ENCODE measurements at regions not wholly inside any gene's neighbourhood (a gene's known extent, or its start where the extent isn't known, plus 50 kb on each side); places are given as distances from the start of the nearest gene placed in this dataset.
"Not testable (repeated sequence)": the region's sequence is repeated elsewhere in the genome, so short reads cannot be mapped to it uniquely, and the experiment has no call there.

DNA sequence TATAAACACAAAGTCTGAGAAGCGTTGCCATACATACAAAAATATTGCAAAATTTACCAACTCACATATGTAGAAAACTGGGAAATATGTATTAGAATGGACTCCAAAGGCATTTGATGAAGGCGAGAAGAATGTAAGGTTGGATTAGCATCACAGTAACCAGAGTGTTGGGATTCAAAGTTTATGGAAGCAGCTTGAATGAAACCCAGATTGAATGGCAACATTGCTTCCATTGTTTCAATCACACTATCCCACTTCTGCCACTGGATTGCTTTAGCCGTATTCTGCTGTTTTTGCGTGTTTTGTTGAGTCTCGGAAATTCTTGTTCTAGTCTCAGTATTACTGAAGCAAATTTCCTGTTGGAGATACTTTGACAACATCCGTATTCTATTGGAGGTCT lies 609.0 kb upstream of the LRATD1 start:
- no peak for DNase-seq (ENCODE audit: low read depth, low spot score)

DNA sequence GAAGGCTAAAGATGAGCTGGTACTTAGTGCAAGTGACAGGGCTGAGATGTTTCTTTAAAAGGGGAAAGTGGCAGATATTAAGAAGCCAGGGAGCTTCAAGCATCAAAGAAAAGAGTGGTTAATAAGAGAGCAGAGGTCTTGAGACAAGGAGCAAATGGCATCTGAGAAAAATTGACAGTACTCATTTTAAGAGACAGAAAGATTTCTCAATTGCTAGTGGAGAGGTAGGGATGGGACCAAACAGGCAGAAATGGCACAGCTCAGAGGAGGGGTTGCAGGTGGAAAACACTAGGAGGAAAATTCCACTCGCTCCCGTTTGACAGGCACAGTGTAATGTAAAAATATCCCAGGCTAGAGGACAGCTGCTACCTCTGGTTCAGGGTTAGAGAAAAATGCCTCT lies 593.4 kb upstream of the LRATD1 start:
- no peak for DNase-seq (ENCODE audit: low read depth, low spot score)

DNA sequence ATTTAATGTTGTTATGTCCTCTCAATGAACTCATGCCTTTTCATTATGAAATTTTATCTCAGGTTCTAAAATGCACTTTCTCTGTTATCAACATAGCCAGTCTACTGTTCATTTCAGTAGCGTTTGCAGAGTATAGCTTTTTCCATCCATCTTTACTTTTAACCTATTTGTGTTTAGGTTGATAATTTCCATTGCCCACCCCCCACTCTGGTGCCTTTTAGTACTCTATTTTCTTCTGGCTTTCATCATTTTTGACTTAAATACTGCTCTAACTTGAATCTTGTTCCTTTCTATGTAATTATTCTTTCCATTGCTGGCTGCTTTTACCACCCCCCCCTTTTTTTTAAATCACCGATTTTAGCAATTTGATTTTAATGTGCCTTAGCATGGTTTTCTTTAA lies 585.0 kb upstream of the LRATD1 start:
- DNase-seq (ENCODE audit: low read depth, low spot score) = no peak

DNA sequence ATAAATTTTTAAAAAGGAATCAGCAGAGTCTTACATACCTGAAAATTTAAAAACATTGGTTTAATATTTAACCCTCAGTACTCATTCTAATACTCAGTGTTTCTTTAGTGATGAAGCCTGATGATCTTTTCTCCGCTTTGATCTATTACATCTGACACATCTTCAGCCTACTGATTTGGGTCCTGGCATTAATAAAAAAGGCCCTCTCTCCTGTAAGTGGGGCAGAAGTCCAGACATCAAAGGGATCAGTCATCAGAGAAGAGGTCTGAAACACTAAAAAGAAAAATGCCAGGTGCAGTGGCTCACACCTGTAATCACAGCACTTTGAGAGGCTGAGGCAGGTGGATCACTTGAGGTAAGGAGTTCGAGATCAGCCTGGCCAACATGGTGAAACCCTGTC lies 581.1 kb upstream of the LRATD1 start:
- no peak for DNase-seq (ENCODE audit: low read depth, low spot score)

DNA sequence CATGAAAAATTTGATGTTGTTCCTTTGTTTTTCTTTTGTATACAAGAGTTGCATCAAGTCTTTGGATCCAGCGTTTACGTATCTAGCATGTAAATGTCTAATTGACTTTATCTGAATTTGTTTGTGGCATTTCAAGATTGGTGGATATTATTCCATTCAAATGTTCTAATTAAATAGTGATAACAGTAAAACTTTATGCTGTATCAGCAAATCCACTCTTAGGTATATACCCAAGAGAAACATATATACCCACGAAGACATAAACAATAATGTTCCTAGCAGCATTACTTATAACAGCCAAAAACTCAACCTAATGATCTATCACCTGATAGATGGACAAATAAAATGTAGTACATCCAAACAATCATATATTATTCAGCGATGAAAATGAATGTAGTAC lies 579.4 kb upstream of the LRATD1 start:
- DNase-seq (ENCODE audit: low read depth, low spot score) = no peak

DNA sequence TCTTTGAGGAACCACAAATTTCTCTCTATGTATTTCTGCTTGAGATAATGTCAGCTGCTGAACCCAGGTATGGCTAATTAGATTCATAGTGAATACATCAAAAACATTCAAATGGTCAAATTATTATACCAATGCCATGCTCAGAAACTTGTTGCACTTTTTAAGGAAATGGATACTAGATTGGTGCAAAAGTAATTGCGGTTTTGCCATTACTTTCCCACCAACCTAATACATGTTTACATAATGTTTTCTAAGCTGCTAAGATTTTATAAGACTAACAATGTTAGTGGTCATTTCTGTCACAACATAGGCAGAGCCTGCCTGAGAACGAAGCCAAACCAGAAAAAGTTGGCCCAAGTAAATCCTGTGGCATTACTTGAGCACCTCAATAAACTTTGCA lies 568.2 kb upstream of the LRATD1 start:
- peak; percentile 1 for DNase-seq (ENCODE audit: low read depth, low spot score)

DNA sequence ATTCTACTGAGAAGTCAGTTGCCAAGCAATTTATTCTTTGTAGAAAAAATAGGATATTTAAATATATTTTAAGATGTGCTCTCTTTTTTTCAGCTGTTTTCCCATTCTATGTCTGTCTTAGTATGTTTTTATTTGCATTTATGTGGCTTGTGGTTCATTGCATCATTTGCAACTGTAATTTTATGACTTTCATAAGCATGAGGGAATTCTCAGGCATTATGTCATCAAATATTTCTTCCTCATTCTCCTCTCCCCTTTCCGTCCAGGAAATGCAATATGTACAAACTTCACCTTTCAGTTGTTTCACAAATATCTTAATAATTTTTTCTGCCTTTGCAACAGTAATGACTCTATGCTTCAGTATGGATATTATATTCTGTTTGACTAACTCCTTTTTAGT lies 560.2 kb upstream of the LRATD1 start:
- peak; percentile 12 for DNase-seq (ENCODE audit: low read depth, low spot score)

DNA sequence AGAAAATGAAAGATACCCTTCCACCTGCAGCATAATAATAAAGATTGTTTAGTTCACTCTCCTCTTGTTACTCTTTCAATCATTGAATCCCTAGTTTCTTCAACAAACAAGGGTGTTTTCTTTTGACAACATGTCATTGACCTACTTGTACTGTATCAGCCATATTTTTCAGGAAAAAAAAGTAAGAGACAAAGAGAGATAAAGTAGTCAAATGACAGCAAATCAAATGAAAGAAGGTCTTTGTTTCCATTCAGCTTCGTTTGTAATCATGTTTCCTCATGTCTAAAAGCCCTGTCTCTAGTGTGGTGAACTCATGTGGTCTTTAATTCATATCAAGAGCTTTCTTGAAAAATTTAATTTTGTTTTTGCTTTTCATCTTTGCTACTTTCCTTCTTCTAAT lies 557.8 kb upstream of the LRATD1 start:
- DNase-seq (ENCODE audit: low read depth, low spot score) = no peak

DNA sequence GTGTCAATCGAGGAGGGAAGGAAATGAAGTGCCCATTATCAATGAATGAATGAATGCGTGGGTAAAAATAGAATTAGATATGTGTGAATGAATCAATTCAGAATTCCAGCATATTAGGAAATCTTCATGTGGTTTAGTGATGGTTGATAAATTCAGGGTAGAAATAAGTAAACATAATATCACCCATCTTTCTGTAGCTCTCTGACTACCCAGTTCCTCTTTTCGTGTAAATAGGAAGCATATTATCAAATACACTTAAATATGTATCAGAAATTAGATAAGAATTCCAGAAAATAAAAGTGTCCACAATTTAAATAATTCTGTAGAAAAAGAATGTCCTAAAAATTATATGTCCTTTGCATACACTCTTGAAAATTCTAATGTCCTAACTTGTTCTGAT lies 552.9 kb upstream of the LRATD1 start:
- no peak for DNase-seq (ENCODE audit: low read depth, low spot score)

DNA sequence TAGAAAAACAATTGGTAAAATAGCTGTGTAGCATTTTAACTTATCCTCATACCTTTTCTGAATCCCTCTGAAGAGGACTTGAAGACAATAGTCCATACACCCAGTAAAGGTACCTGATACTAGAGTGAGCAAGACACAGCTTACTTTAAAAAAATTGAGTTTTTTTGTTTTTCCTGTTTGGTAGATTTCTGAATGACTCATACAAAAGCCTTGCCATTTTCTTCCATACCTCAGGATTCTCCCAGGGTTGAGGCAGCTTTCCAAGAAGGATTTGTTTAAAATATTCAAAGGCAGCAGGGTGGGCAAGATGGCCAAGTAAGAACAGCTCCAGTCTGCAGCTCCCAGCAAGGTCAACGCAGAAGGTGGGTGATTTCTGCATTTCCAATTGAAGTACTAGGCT lies 551.0 kb upstream of the LRATD1 start:
- peak; percentile 72 for DNase-seq (ENCODE audit: low read depth, low spot score)

DNA sequence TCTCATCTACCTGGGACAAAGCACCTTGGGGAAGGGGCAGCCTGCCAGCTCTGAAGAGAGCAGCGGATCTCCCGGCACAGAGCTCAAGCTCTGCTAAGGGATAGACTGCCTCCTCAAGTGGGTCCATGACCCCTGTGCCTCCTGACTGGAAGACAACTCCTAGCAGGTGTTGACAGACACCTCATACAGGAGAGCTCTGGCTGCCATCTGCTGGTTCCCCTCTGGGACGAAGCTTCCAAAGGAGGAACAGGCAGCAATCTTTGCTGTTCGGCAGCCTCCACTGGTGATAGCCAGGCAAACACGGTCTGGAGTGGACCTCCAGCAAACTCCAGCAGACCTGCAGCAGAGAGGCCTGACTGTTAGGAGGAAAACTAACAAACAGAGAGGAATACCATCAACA lies 549.9 kb upstream of the LRATD1 start:
- DNase-seq (ENCODE audit: low read depth, low spot score) = no peak

DNA sequence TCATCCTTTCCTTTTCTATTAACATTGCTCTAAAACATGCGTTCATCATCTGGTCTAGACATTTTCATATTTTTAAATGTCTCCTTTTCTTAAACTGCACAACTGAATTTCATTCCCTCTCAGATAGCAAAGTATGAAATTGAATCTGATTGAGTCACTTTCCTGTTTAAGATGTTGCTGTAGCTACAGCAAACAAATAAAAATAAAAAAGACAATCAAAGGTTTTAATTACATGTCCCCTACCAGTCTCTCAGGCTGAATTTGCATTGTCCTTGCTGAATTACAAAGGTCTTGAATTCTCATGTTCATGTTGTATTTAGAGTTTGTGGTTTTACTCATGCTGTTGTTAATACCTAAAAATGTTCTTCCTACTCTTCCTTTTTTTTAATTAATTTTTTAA lies 537.9 kb upstream of the LRATD1 start:
- DNase-seq (ENCODE audit: low read depth, low spot score) = no peak

DNA sequence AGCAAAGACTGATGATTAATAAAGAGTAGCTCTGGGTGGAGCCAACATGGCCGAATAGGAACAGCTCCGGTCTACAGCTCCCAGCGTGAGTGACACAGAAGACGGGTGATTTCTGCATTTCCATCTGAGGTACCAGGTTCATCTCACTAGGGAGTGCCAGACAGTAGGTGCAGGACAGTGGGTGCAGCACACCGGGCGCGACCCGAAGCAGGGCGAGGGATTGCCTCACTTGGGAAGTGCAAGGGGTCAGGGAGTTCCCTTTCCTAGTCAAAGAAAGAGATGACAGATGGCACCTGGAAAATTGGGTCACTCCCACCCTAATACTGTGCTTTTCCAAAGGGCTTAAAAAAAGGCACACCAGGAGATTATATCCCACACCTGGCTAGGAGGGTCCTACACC lies 533.4 kb upstream of the LRATD1 start:
- not testable (repeated sequence) for DNase-seq (ENCODE audit: low read depth, low spot score)

DNA sequence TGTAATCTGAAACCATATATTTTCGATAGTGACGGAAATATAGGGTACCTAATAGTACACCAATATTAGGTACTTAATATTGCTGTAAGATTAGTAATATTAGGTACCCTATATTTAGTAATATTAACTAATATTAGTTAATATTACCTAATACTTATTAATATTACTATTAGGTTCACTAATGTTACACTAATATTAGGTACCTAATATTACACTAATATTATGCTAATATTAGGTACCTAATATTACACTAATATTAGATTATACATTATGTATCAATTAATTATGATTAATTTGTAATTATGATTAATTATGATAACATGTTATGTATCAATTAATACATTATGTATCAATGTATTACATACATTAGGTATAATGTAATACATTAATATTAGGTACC lies 518.2 kb upstream of the LRATD1 start:
- DNase-seq (ENCODE audit: low read depth, low spot score) = no peak

DNA sequence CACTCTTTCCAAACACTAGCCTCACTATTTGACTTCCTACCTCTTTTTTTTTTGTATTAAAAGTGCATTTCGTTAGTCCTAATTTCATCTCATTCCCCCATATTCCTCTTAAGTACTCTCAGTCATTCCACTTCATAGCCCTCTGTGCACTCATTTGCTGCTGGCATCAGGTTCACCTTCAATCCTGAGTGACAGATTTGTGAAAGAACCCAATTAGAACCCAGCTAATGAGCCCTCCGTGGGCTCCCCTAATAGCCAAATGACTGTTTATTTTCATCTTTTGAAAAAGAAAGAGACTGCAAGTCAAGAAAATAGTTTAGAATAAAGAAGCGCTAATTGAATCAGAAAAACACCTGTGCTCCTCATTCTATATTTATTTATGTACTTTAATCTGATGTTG lies 512.1 kb upstream of the LRATD1 start:
- no peak for DNase-seq (ENCODE audit: low read depth, low spot score)

DNA sequence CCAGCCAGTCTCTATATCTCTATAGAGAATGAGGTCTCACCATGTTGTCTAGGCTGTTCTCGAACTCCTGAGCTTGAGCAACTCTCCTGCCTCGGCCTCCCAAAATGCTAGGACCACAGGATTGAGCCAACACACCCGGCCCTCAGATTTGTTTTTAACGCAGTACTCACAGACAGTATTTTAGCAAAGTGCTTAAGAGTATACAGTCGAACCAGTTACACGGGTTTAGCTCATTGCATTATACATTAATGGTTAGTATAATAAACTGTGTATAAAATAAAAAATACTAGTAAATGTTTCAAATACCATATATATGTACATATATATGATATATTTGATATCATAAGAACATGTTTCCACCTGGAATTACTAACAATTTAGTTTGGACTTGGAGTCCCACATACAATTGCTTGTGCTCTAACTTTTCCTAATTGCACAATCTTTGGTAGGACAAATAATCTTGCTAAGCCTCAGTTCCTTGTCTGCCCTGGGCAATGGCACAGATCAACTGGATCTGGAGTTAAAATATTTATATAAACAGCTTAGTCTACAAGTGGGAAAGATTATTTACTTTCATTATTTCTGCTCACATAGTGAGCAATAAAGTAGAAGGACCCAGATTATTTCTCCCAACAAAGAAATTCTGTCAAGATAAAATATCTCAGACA lies 508.9 kb upstream of the LRATD1 start:
- DNase-seq (ENCODE audit: low read depth, low spot score) = no peak

DNA sequence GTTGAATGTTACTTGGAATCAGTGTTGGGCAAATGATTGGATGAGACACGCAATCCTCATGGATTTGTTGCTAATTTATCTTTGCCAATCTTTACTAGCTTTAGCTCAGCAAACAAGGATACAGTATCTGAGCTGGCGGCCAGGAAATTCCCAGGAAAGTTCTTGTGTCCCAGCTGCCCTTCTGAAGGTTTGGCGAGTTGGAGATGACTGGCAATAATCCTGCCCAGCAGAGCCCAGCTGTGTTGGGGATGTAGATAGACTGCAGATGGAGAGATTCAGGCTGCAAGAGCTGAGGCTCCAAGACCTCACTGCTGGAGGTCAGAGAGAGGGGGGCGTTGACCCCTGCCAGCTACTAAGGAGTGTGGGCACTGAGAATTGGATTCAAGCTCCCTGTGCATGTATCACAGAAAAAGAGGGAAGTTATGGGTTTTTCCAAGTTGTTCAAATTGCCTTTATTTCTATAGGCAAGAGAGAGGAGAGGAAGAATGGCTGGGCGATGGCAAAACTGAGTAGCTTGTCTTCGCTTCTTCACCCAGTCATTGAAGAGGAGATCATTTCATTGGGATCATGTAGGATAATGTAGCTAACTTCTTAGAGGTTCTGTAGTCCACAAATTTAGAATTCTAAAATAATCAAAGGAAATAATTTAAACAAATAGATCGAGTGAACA lies 506.8 kb upstream of the LRATD1 start:
- DNase-seq (ENCODE audit: low read depth, low spot score) = no peak

DNA sequence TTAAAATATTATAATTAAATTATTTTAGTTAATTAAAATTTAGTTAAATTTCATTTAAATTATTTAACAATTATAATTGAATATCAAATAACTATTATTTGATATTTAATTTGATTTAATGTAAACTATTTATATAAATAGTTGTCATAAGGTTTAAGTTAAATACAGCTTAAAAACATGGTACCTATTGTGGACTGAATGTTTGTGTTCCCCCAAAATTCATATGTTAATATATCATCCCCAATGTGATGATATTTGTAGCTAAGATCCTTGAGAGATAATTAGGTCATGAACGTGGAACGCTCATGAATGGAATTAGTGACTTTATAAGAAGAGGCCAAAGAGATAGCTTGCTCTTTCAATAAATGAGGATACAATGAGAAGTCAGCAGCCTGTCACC lies 505.7 kb upstream of the LRATD1 start:
- no peak for DNase-seq (ENCODE audit: low read depth, low spot score)

DNA sequence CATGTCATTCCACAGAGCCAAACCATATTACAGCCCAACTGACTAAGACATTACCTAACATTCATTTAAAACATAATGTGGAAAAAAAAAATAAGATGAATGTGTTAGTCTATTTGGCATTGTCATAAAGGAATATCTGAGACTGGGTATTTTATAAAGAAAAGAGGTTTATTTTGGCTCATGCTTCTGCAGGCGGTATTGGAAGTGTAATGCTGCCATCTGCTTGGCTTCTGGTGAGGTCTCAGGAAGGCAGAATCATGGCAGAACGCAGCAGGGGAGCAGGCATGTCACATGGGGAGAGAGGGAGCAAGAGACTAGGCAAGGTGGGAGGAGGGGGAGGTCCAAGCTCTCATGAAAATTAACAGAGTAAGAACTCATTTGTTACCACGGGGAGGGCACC lies 504.8 kb upstream of the LRATD1 start:
- no peak for DNase-seq (ENCODE audit: low read depth, low spot score)

DNA sequence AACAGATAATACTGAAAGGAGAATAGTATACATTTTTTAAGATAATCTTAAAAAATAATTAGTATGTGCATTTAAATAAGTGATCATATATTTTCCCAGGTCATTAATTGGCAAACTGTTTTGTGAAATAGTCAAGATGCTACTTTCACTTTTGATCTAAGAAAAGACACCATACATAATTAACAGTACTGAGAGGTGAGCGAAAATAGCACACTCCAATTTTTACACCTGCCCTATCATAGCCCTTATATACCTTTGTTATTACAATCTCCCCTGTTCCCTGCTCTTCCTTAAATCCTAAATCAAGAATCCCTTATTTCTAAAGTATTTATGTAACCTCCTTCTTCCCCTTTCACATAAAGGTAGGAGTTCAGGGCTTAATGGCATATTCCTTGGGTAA lies 500.1 kb upstream of the LRATD1 start:
- no peak for DNase-seq (ENCODE audit: low read depth, low spot score)

DNA sequence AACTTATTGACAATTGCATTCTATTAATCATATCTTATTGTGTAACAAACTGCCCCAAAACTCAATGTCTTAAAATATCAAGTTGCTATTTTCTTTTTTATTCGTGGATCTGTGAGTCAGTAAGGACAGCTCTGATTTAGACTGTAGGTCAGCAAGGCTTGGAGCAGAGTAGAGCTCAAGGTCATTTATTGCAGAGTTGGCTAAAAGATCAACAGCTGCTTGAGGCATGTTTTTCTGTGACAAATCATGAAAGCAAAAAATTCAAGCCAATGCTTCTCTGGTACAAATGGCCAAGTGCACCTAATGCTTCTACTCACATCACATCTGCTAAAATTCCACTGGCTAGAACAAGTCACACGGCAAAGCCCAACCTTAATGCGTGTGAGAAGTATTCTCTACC lies 497.7 kb upstream of the LRATD1 start:
- DNase-seq (ENCODE audit: low read depth, low spot score) = peak; percentile 2

DNA sequence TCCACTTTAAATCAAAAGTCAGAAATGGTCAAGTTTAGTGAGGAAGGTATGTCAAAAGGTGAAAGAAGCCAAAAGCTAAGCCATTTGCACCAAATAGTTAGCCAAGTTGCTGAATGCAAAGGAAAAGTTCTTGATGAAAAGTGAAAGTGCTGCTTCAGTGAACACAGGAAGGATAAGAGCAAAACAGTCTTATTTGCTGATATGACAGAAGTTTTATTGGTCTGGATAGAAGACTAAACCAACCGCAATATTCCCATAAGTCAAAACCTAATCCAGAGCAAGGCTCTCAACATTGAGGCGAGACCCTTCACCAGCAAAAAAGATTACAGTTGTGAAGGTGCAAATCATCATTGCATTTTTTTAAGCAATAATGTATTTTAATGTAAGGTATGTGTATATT lies 496.5 kb upstream of the LRATD1 start:
- DNase-seq (ENCODE audit: low read depth, low spot score) = no peak

DNA sequence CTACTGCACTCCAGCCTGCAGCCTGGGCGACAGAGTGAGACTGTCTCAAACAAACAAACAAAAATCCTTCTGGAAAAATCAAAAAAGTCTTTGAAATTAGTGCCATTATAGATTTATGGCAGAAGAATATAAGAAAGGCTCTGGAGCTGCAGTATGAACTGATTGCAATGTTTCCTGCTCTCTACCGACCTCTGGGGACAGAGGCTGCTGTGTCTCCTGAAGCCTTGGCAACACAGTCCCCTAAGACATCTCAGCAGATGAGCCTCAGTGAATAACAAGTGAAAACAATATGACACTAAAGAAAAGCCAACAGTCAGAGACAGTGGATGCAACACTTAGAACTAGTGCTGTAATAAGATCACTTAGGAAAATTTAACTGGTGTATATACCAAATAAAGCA lies 494.9 kb upstream of the LRATD1 start:
- peak; percentile 1 for DNase-seq (ENCODE audit: low read depth, low spot score)

DNA sequence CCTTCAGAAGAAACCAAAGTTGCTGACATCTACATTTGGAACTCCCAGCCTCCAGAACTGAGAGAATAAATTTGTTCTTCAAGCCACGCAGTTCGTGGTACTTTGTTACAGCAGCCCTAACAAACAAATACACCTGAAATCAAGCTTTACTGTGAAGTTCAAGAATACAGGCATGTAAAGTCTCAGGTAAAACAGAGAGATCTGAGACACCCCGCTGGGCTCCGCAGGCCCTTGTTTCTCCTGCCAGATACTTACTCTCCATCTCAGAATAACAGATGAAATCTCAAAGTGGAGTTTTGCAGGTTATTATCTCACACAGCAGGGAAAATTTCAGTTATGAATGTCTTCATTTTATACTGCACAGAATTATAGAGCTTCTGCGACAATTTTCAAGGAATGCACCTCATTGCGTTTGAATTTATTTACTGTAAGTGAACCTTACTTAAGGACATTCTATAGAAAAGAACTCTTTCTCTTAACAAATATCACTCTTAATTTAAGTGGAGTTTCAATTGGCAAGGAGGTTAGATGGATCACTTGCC lies 492.4 kb upstream of the LRATD1 start:
- no peak for DNase-seq (ENCODE audit: low read depth, low spot score)

All from astrocyte of the hippocampus (primary cell).